ENCODE measurements at regions not wholly inside any gene's neighbourhood (a gene's known extent, or its start where the extent isn't known, plus 50 kb on each side); places are given as distances from the start of the nearest gene placed in this dataset.

DNA sequence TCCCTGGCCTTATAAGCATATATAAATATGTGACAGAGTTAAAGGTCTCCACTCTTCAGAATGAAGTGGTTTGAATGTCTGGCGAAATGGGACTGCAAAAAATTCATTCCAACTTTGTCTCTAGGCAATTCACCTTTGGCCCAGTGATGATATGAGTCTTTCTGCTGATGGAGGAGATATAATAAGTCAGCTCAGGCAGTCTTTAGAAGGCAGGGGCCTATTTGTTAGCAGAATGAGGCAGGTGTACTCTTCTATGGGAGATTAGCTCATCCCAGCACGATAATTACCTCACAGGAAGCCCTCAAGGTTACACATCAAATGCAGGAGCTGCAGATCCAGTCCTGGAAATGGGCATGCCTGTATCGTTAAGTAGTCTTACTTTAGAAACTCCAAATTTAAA is 300.5 kb downstream of the NR2F1-AS1 start:
- TF ChIP-seq POLR2A (IDR thresholded peaks at IDR 0.05; ENCODE audit: low read depth, low read length) (no peak), CTCF (IDR thresholded peaks at IDR 0.05; ENCODE audit: extremely low read depth in 1 of 2, insufficient read depth in 1 of 2, low read depth in 1 of 2, low read length in 2 of 2) (no peak), EZH2 (IDR thresholded peaks at IDR 0.05; ENCODE audit: borderline replicate concordance, low read depth, low read length, severe bottlenecking) (no peak)

Data from endothelial cell of umbilical vein (primary cell).